HPDE6-E6E7 (cell line): ENCODE measurements at regions not wholly inside any gene's neighbourhood (a gene's known extent, or its start where the extent isn't known, plus 50 kb on each side); places are given as distances from the start of the nearest gene placed in this dataset.

Experiments used
- DNase-seq: peaks from one replicate; pipeline ENCODE4 v3.0.0; 2011; ENCODE audit warnings: missing footprints; ENCODE audit errors: extremely low spot score

GRCh38 chr5:96340357-96340756 lies 92.7 kb downstream of the PCSK1 start:
- DNase-seq = no peak

GRCh38 chr5:96339862-96340261 lies 93.2 kb downstream of the PCSK1 start:
- no peak for DNase-seq

GRCh38 chr5:96338624-96339415 lies 94.2 kb downstream of the PCSK1 start:
- DNase-seq = no peak

- no peak for DNase-seq
Measured at GRCh38 chr5:96338091-96338490, 95.0 kb downstream of the PCSK1 start.

GRCh38 chr5:96337048-96337781 lies 95.8 kb downstream of the PCSK1 start:
- DNase-seq = no peak

- peak; percentile 44 for DNase-seq
Measured at GRCh38 chr5:96336351-96336985, 96.6 kb downstream of the PCSK1 start.

GRCh38 chr5:96335873-96336272 lies 97.2 kb downstream of the PCSK1 start:
- DNase-seq = peak; percentile 77

GRCh38 chr5:96333391-96333790 lies 99.7 kb downstream of the PCSK1 start:
- DNase-seq = no peak

- DNase-seq = no peak
Measured at GRCh38 chr5:96332535-96333366, 100.3 kb downstream of the PCSK1 start.

GRCh38 chr5:96331681-96332361 lies 101.2 kb downstream of the PCSK1 start:
- no peak for DNase-seq

- DNase-seq = no peak
Measured at GRCh38 chr5:96331210-96331609, 101.8 kb downstream of the PCSK1 start.

- no peak for DNase-seq
Measured at GRCh38 chr5:96330530-96331140, 102.4 kb downstream of the PCSK1 start.

- no peak for DNase-seq
Measured at GRCh38 chr5:96329886-96330529, 103.0 kb downstream of the PCSK1 start.

GRCh38 chr5:96329289-96329688 lies 103.8 kb downstream of the PCSK1 start:
- DNase-seq = no peak

- no peak for DNase-seq
Measured at GRCh38 chr5:96327722-96328121, 105.3 kb downstream of the PCSK1 start.

- DNase-seq = no peak
Measured at GRCh38 chr5:96326902-96327301, 106.1 kb downstream of the PCSK1 start.

GRCh38 chr5:96324708-96325107 lies 108.3 kb downstream of the PCSK1 start:
- peak; percentile 17 for DNase-seq

- DNase-seq = no peak
Measured at GRCh38 chr5:96322865-96323264, 110.2 kb downstream of the PCSK1 start.

GRCh38 chr5:96322217-96322616 lies 110.8 kb downstream of the PCSK1 start:
- DNase-seq = no peak

GRCh38 chr5:96321345-96321744 lies 111.7 kb downstream of the PCSK1 start:
- no peak for DNase-seq
